GM13976 (cell line): ENCODE measurements at regions not wholly inside any gene's neighbourhood (a gene's known extent, or its start where the extent isn't known, plus 50 kb on each side); places are given as distances from the start of the nearest gene placed in this dataset.
"Not testable (repeated sequence)": the region's sequence is repeated elsewhere in the genome, so short reads cannot be mapped to it uniquely, and the experiment has no call there.

Experiments used
- DNase-seq: peaks from one replicate; pipeline ENCODE4 v3.0.0; 2012; ENCODE audit warnings: low spot score
- in situ Hi-C: fragments of 300-500 bp; cut with MboI; formaldehyde crosslinking; loops from one replicate; pipeline ENCODE4 v1.12.0; 2022; ENCODE audit warnings: low sequenced_read_pairs, mixed read lengths, inconsistent platforms; ENCODE audit not compliant: unreplicated experiment
- TF ChIP-seq, protein P1 (sequence below): IDR thresholded peaks from 2 replicates; pipeline ENCODE4 v1.5.1; 2012; ENCODE audit warnings: borderline replicate concordance, mild to moderate bottlenecking; ENCODE audit not compliant: insufficient read depth; ENCODE audit errors: extremely low read depth, missing control alignments, control extremely low read depth

DNA sequence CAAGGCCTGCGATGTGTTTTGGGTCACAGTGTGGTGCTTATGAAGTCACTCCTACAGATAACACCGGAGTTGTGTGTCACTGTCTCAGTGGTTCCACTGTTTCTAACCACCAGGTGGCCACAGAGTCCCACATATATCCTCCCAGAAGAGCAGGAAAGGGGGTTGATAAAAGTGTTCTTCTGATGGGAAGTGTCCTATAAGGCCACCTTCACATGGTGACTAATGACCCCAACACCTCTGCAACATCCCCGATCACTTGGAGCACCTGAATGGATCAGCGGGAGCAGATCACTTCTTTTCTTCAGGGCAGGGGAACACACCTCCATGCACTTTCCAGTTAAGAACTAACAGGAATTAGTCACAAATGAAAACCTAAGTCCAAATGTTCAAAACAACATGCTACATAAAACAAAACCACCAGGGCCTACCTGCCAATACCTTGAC, 111.5 kb downstream of the PPIAL4G start:
- TF ChIP-seq, protein P1, sequence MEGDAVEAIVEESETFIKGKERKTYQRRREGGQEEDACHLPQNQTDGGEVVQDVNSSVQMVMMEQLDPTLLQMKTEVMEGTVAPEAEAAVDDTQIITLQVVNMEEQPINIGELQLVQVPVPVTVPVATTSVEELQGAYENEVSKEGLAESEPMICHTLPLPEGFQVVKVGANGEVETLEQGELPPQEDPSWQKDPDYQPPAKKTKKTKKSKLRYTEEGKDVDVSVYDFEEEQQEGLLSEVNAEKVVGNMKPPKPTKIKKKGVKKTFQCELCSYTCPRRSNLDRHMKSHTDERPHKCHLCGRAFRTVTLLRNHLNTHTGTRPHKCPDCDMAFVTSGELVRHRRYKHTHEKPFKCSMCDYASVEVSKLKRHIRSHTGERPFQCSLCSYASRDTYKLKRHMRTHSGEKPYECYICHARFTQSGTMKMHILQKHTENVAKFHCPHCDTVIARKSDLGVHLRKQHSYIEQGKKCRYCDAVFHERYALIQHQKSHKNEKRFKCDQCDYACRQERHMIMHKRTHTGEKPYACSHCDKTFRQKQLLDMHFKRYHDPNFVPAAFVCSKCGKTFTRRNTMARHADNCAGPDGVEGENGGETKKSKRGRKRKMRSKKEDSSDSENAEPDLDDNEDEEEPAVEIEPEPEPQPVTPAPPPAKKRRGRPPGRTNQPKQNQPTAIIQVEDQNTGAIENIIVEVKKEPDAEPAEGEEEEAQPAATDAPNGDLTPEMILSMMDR, result peak; percentile 64
- peak; percentile 68 for DNase-seq
- in situ Hi-C loops, result loop anchor here (25.0 kb wide), 1 partner anchor 109 kb away; no protein-coding TSS in a partner anchor

DNA sequence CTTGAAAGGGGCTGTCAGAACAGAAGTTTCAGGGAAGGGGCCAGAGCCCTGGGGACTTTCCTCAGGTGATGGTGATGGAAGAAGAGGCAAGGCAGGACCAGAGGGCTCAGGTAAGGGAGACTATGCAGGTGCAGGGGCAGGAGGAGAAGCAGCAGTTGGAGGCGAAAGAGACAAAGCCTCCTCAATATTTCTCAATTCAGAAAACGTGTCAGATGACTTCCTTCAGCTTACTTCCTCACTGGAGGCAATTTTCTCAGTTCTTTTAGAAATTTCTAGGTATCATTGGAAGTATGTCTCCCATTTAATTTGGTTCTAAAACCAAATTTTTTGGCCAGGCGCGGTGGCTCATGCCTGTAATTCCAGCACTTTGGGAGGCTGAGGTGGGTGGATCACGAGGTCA, 112.4 kb downstream of the PPIAL4G start:
- in situ Hi-C loops, result loop anchor here (25.0 kb wide), 1 partner anchor 108 kb away; no protein-coding TSS in a partner anchor
- not testable (repeated sequence) for DNase-seq

DNA sequence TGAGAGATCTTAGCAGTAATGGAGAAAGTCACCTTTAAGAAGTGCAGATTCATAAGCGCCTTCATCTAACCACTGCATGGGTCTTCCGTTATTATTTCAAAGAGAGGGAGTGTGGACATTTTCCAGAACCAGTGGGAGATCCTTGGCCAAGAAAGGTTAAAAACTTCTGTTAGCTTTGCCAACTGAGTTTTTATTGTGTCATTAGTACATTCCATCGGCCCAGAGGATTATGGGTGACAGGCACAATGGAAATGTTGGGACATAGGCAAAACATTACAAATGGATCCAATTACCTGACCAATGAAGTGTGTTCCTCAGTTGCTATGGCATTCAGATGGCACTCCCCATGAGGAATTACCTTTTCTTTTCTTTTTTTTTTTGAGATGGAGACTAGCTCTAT, 115.5 kb downstream of the PPIAL4G start:
- DNase-seq, result no peak
- in situ Hi-C loops, result loop anchor here (25.0 kb wide), 1 partner anchor 105 kb away; no protein-coding TSS in a partner anchor
- TF ChIP-seq, protein P1, result no peak

DNA sequence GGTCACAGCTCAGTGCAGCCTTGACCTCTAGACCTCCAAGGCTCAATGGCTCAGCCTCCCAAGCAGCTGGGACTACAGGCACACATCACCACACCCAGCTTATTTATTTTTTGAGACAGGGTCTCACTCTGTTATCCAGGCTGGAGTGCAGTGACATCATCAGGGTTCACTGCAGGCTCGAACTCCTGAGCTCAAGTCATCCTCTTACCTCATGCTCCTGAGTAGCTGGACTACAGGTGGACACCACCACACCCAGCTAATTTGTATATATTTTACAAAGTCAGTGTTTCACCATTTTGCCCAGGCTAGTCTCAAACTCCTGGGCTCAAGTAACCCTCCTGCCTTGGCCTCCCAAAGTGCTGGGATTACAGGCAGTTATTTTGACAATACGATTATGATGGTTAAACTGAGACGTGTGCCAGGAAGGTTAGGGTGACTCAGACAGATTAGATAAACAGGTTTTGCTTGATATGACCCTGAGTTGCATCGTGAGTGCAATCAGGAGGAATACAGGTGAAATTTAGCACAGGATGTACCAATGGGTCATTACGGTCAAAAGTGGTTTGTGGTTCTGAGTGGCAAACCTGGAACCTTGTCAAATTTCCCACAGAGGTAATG, 116.9 kb downstream of the PPIAL4G start:
- DNase-seq, result not testable (repeated sequence)
- in situ Hi-C loops, result loop anchor here (25.0 kb wide), 1 partner anchor 104 kb away; no protein-coding TSS in a partner anchor

DNA sequence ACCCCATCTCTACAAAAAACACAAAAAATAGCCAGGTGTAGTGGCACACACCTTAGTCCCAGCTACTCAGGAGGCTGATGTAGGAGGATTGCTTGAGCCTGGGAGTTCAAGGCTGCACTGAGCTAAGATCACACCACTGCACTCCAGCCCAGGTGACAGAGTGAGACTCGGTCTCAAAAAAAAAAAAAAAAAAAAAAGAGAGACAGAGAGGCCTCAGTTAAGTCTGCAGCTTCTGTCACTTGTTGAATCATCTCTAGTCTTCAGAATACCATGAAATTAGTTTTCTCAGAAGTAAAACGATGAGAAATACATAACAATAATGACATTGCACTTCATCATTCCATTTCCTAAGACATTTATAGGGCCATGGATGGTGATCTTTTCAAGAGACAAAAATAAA, 118.0 kb downstream of the PPIAL4G start:
- in situ Hi-C loops, result loop anchor here (25.0 kb wide), 1 partner anchor 103 kb away; no protein-coding TSS in a partner anchor
- not testable (repeated sequence) for DNase-seq

DNA sequence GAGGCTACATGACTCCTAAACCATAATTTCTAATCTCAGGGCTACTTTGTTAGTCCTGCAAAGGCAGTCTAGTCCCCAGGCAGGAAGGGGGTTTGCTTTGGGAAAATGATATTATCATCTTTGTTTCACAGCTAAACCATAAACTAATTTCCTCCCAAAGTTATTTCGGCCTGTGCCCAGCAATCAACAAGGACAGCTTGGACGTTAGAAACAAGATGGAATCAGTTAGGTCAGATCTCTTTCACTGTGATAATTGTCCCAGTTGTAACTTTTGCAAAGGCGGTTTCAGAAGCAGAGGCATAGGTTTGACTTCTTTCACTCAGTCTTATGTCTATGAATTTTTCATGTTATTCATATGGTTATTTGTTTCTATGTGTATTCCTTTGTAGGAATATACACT, 119.1 kb downstream of the PPIAL4G start:
- in situ Hi-C loops, result loop anchor here (25.0 kb wide), 1 partner anchor 102 kb away; no protein-coding TSS in a partner anchor
- DNase-seq, result not testable (repeated sequence)

DNA sequence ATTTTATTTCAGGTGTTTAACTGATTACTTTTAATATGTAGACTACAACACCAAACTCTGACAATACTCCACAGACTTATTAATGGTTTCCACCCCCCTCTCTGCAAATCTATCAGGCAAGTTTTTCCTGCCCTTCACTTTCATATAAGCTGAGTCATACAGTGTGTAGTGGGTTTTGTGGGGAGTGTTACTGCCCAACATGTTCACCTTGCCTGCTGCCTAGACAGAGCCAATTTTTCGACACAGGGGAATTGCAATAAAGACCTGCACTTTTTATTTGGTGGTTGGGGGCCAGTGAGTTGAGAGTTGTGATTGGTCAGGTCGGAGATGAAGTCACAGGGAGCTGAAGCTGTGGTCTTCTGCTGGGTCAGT, 119.7 kb downstream of the PPIAL4G start:
- in situ Hi-C loops, result loop anchor here (25.0 kb wide), 1 partner anchor 101 kb away; no protein-coding TSS in a partner anchor
- no peak for DNase-seq
- TF ChIP-seq, protein P1, result no peak

DNA sequence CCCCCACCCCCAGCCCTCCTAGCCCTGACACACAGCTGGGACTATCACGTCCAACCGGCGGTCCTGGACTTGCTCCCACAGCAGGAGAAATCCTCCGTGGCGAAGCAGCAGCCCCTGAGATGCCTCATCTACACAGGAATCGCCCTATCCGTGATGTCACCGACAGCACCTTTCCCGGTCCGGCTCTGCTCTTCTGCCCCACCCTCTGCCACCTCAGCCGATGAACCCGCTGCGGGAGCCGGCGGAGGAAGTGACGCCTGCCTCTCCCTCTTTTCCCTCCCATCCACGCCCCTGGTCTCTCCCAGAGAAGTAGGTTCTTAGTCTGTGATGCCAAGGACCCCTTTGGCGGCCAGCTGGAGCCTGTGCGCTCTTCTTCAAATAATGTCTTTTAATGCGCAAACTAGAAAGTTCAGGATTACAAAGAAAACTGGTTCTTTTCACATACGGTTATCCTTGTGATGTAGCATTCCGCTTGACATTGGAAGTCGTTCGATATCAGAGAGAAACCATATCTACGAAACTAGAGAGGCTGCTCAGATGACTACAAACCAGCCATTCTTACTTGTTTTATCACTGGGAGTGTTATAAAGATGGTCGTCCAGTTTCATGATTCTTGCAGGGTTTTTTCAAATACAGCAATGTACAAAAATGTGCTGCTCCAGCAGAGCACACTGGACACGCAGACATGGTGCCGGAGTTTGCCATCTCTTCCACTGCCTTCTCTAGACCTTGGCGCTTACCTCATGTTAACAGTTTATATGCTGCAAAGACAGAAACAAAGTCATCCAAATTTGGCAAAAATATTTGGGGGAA, 120.3 kb downstream of the PPIAL4G start:
- no peak for DNase-seq
- in situ Hi-C loops, result loop anchor here (25.0 kb wide), 1 partner anchor 101 kb away; no protein-coding TSS in a partner anchor
- TF ChIP-seq, protein P1, result no peak
